HCT116 (cell line): ENCODE measurements at regions not wholly inside any gene's neighbourhood (a gene's known extent, or its start where the extent isn't known, plus 50 kb on each side); places are given as distances from the start of the nearest gene placed in this dataset.

Experiments used
- ATAC-seq: fragments of 200-7000 bp; cut with Tn5 transposase; 2 replicates; pipeline ENCODE4 v1.9.1; 2020; ENCODE audit warnings: mild to moderate bottlenecking, moderate library complexity
- BruUV-seq: library from RNA; stranded (reverse); fragments of 400-500 nt; replicated peaks from 2 replicates; lab custom pipeline; 2021; lab: Mats Ljungman, UMichigan
- CTCF ChIA-PET: fragments of 300-600 bp; sonication (Branson Sonifier 250); formaldehyde crosslinking; loops from one replicate; lab custom pipeline; 2021; ENCODE audit warnings: antibody characterized with exemption; lab: Charles Lee
- POLR2A ChIA-PET: fragments of 300-600, 350-600 bp; sonication (Branson Sonifier 250); formaldehyde crosslinking; loops from one replicate; lab custom pipeline; 2021; ENCODE audit warnings: antibody characterized with exemption; lab: Charles Lee
- RAD21 ChIA-PET, 2 experiments: fragments of 300-600 bp; sonication (Branson Sonifier 250); formaldehyde crosslinking; loops; one replicate each; lab custom pipeline; 2023; ENCODE audit warnings: low total read pairs in 2 of 2; ENCODE audit not compliant: uncharacterized antibody in 2 of 2, unreplicated experiment in 2 of 2, low non-redundant PET in 1 of 2; lab: Charles Lee
- DNase-seq: peaks from one replicate; pipeline ENCODE4 v3.0.0-alpha.2; 2010; ENCODE audit warnings: low read depth, low spot score
- H2AFZ ChIP-seq: fragments of 200-600 bp; shearing (Covaris generic), sonication (generic); 2 replicates; pipeline ENCODE4 v1.6.1; 2017; ENCODE audit warnings: low read depth, mixed run types, mixed read lengths, antibody characterized with exemption, low read length; ENCODE audit not compliant: poor library complexity, severe bottlenecking
- H3K27ac ChIP-seq: 2 replicates; pipeline ENCODE4 v1.5.1; 2012; ENCODE audit warnings: low read depth, low read length
- H3K27me3 ChIP-seq: fragments of 200-600 bp; sonication (generic); 2 replicates; pipeline ENCODE4 v1.6.1; 2016; ENCODE audit warnings: mixed run types, low read length, mixed read lengths; ENCODE audit not compliant: insufficient read depth
- H3K36me3 ChIP-seq, 2 experiments: fragments of 200-500 bp in 1 of 2; fragments of 200-600 bp in 1 of 2; sonication (Bioruptor generic) in 1 of 2; sonication (generic) in 1 of 2; 2 replicates each; pipeline versions ENCODE4 v1.5.1 to v1.6.1; 2014 to 2016; ENCODE audit warnings: low read length in 2 of 2, inconsistent platforms in 1 of 2, mixed read lengths in 1 of 2, mixed run types in 1 of 2; ENCODE audit not compliant: insufficient read depth in 2 of 2, control insufficient read depth in 1 of 2
- H3K4me1 ChIP-seq, 2 experiments: fragments of 200-600 bp in 1 of 2; sonication (generic) in 1 of 2; 2 replicates each; pipeline versions ENCODE4 v1.5.1 to v1.6.1; 2012 to 2017; ENCODE audit warnings: low read length in 2 of 2, inconsistent platforms in 1 of 2, mild to moderate bottlenecking in 1 of 2, mixed read lengths in 1 of 2, mixed run types in 1 of 2, moderate library complexity in 1 of 2; ENCODE audit not compliant: insufficient read depth in 2 of 2, control insufficient read depth in 1 of 2
- H3K4me2 ChIP-seq: fragments of 200-600 bp; sonication (generic); 2 replicates; pipeline ENCODE4 v1.6.1; 2017; ENCODE audit warnings: mixed run types, low read length, mixed read lengths
- H3K4me3 ChIP-seq, 2 experiments: fragments of 200-600 bp in 1 of 2; sonication (generic) in 1 of 2; replicated peaks in 1 of 2; 2 replicates each; pipeline ENCODE4 v1.5.1; 2011 to 2016; ENCODE audit warnings: low read length in 2 of 2, control low read depth in 1 of 2, low read depth in 1 of 2, mild to moderate bottlenecking in 1 of 2, mixed read lengths in 1 of 2, mixed run types in 1 of 2
- H3K79me2 ChIP-seq: fragments of 200-600 bp; sonication (generic); 2 replicates; pipeline ENCODE4 v1.6.1; 2017; ENCODE audit warnings: mild to moderate bottlenecking, mixed run types, low read length, moderate library complexity, mixed read lengths; ENCODE audit not compliant: insufficient read depth
- H3K9ac ChIP-seq: fragments of 200-600 bp; sonication (generic); 2 replicates; pipeline ENCODE4 v1.6.1; 2016; ENCODE audit warnings: low read length, mixed read lengths
- H3K9me2 ChIP-seq: fragments of 200-600 bp; sonication (generic), shearing (Covaris generic); 2 replicates; pipeline ENCODE4 v1.6.1; 2017; ENCODE audit warnings: mixed run types, mild to moderate bottlenecking, moderate library complexity; ENCODE audit not compliant: insufficient read depth
- H3K9me3 ChIP-seq, 2 experiments: fragments of 200-500 bp in 1 of 2; fragments of 200-600 bp in 1 of 2; sonication (Bioruptor generic) in 1 of 2; sonication (generic) in 1 of 2; 2 replicates each; pipeline ENCODE4 v1.6.1; 2014 to 2017; ENCODE audit warnings: low read length in 2 of 2, mixed read lengths in 2 of 2, inconsistent platforms in 1 of 2, low read depth in 1 of 2, mild to moderate bottlenecking in 1 of 2, mixed run types in 1 of 2, moderate library complexity in 1 of 2; ENCODE audit not compliant: control insufficient read depth in 1 of 2, insufficient read depth in 1 of 2
- H4K20me1 ChIP-seq: fragments of 200-600 bp; sonication (generic), shearing (Covaris generic); 2 replicates; pipeline ENCODE4 v1.6.1; 2017; ENCODE audit warnings: mixed run types, mild to moderate bottlenecking, moderate library complexity; ENCODE audit not compliant: insufficient read depth
- CBX3 ChIP-seq: IDR thresholded peaks from 2 replicates; pipeline ENCODE4 v1.6.1; 2012; ENCODE audit warnings: low read depth
- EGR1 ChIP-seq: IDR thresholded peaks from 2 replicates; pipeline ENCODE4 v1.6.1; 2012; ENCODE audit warnings: low read depth
- ELF1 ChIP-seq: IDR thresholded peaks from 2 replicates; pipeline ENCODE4 v1.6.1; 2012; ENCODE audit warnings: low read depth, borderline replicate concordance
- EZH2phosphoT487 ChIP-seq: fragments of 200-600 bp; IDR thresholded peaks from 2 replicates; pipeline ENCODE4 v1.6.1; 2018; ENCODE audit warnings: antibody characterized with exemption, borderline replicate concordance
- FOSL1 ChIP-seq: IDR thresholded peaks from 2 replicates; pipeline ENCODE4 v1.6.1; 2012; ENCODE audit warnings: low read depth
- POLR2A ChIP-seq: IDR thresholded peaks from 2 replicates; pipeline ENCODE4 v1.7.0; 2011; ENCODE audit warnings: borderline replicate concordance; ENCODE audit not compliant: insufficient read depth, insufficient read length; ENCODE audit errors: extremely low read depth
- SP1 ChIP-seq: IDR thresholded peaks from 2 replicates; pipeline ENCODE4 v1.6.1; 2012; ENCODE audit warnings: low read depth
- TCF7L2 ChIP-seq: IDR thresholded peaks from 2 replicates; pipeline ENCODE4 v1.7.0; 2011; ENCODE audit warnings: borderline replicate concordance, inconsistent platforms; ENCODE audit not compliant: insufficient read depth, insufficient read length; ENCODE audit errors: extremely low read depth
- ZNF274 ChIP-seq: fragments of 200-500 bp; sonication (Bioruptor generic); IDR thresholded peaks from 2 replicates; pipeline ENCODE4 v1.6.1; 2014; ENCODE audit warnings: mild to moderate bottlenecking, low read depth, low read length, inconsistent platforms
- intact Hi-C: fragments of 100-400 bp; cut with micrococcal nuclease; formaldehyde crosslinking; loops from 2 replicates; pipeline ENCODE4 v1.10.0; 2022
- TF ChIP-seq, protein P1 (sequence below): IDR thresholded peaks from 2 replicates; pipeline ENCODE4 v1.6.1; 2012
- TF ChIP-seq, protein P2 (sequence below), 3 experiments: fragments of 200-600 bp in 1 of 3; sonication (generic) in 1 of 3; IDR thresholded peaks in 2 of 3; conservative IDR thresholded peaks in 1 of 3; 2 replicates each; pipeline ENCODE4 v1.5.1; 2012 to 2017; ENCODE audit warnings: low read depth in 2 of 3, low read length in 2 of 3, antibody characterized with exemption in 1 of 3, borderline replicate concordance in 1 of 3, control low read depth in 1 of 3, mild to moderate bottlenecking in 1 of 3, mixed read lengths in 1 of 3, mixed run types in 1 of 3, moderate library complexity in 1 of 3; ENCODE audit not compliant: insufficient read depth in 1 of 3
- TF ChIP-seq, protein P3 (sequence below): IDR thresholded peaks from 2 replicates; pipeline ENCODE4 v1.6.1; 2011; ENCODE audit warnings: mild to moderate bottlenecking, low read length, moderate library complexity; ENCODE audit not compliant: insufficient replicate concordance; ENCODE audit errors: extremely low read depth

DNA sequence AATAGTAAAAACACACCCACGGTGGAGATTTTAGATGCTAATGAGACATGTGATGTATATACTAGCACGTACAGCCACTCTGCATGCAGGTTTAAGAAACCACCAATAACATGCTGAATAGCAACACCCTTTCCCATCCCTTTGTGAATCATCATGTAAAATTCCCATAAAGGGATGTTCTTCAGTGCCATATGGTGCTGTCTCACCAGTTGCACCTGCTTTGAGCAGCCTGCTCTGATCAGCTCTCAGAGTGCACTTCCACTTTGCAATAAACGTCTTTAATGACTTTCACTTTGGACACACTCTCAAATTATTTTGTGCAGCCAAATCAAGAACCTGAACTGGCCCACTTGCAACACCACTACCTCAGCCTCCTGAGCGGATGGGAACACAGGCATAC lies 615.0 kb downstream of the ANKRD7 start:
- no peaks in the 10 kb centered on the region for H3K27me3 ChIP-seq
- no peaks in the 10 kb centered on the region for H3K9me3 ChIP-seq
- no peak overlapping the region for H3K4me3 ChIP-seq
- DNase-seq = no peak
- H3K36me3 ChIP-seq = no peaks in the 10 kb centered on the region
- no peaks in the 10 kb centered on the region for H3K9me2 ChIP-seq
- intact Hi-C loops = no loop called here
- POLR2A ChIA-PET = no interaction called here
- TF ChIP-seq FOSL1 (no peak), EGR1 (no peak), CBX3 (no peak), SP1 (no peak), ELF1 (no peak), EZH2phosphoT487 (no peak), TCF7L2 (no peak), ZNF274 (no peak), POLR2A (no peak)
- TF ChIP-seq, protein P1, sequence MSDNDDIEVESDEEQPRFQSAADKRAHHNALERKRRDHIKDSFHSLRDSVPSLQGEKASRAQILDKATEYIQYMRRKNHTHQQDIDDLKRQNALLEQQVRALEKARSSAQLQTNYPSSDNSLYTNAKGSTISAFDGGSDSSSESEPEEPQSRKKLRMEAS = no peak
- TF ChIP-seq, protein P2, sequence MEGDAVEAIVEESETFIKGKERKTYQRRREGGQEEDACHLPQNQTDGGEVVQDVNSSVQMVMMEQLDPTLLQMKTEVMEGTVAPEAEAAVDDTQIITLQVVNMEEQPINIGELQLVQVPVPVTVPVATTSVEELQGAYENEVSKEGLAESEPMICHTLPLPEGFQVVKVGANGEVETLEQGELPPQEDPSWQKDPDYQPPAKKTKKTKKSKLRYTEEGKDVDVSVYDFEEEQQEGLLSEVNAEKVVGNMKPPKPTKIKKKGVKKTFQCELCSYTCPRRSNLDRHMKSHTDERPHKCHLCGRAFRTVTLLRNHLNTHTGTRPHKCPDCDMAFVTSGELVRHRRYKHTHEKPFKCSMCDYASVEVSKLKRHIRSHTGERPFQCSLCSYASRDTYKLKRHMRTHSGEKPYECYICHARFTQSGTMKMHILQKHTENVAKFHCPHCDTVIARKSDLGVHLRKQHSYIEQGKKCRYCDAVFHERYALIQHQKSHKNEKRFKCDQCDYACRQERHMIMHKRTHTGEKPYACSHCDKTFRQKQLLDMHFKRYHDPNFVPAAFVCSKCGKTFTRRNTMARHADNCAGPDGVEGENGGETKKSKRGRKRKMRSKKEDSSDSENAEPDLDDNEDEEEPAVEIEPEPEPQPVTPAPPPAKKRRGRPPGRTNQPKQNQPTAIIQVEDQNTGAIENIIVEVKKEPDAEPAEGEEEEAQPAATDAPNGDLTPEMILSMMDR (IDR thresholded peaks at IDR 0.05 in 2 of 3, conservative IDR thresholded peaks at IDR 0.05 in 1 of 3; ENCODE audit: borderline replicate concordance in 1 of 3, insufficient read depth in 1 of 3, low read depth in 2 of 3, low read length in 2 of 3) = no peak
- TF ChIP-seq, protein P3, sequence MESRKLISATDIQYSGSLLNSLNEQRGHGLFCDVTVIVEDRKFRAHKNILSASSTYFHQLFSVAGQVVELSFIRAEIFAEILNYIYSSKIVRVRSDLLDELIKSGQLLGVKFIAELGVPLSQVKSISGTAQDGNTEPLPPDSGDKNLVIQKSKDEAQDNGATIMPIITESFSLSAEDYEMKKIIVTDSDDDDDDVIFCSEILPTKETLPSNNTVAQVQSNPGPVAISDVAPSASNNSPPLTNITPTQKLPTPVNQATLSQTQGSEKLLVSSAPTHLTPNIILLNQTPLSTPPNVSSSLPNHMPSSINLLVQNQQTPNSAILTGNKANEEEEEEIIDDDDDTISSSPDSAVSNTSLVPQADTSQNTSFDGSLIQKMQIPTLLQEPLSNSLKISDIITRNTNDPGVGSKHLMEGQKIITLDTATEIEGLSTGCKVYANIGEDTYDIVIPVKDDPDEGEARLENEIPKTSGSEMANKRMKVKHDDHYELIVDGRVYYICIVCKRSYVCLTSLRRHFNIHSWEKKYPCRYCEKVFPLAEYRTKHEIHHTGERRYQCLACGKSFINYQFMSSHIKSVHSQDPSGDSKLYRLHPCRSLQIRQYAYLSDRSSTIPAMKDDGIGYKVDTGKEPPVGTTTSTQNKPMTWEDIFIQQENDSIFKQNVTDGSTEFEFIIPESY = no peak
- ATAC-seq = no peak
- no peaks in the 10 kb centered on the region for H4K20me1 ChIP-seq
- no peaks in the 10 kb centered on the region for H3K4me1 ChIP-seq
- no TSS peak for BruUV-seq
- no peak overlapping the region for H2AFZ ChIP-seq
- RAD21 ChIA-PET = no interaction called here
- H3K4me2 ChIP-seq = no peak overlapping the region
- no peak overlapping the region for H3K9ac ChIP-seq
- no peaks in the 10 kb centered on the region for H3K79me2 ChIP-seq
- CTCF ChIA-PET = no interaction called here
- H3K27ac ChIP-seq = no peak overlapping the region
